HG03575 (cell line): ENCODE measurements at regions not wholly inside any gene's neighbourhood (a gene's known extent, or its start where the extent isn't known, plus 50 kb on each side); places are given as distances from the start of the nearest gene placed in this dataset.

ENCODE experiments used
- ATAC-seq: cut with Tn5 transposase; IDR thresholded peaks from one replicate; pipeline ENCODE4 v1.9.1; 2021; ENCODE audit not compliant: unreplicated experiment, insufficient number of reproducible peaks, low FRiP score; ENCODE audit errors: extremely low read depth

DNA sequence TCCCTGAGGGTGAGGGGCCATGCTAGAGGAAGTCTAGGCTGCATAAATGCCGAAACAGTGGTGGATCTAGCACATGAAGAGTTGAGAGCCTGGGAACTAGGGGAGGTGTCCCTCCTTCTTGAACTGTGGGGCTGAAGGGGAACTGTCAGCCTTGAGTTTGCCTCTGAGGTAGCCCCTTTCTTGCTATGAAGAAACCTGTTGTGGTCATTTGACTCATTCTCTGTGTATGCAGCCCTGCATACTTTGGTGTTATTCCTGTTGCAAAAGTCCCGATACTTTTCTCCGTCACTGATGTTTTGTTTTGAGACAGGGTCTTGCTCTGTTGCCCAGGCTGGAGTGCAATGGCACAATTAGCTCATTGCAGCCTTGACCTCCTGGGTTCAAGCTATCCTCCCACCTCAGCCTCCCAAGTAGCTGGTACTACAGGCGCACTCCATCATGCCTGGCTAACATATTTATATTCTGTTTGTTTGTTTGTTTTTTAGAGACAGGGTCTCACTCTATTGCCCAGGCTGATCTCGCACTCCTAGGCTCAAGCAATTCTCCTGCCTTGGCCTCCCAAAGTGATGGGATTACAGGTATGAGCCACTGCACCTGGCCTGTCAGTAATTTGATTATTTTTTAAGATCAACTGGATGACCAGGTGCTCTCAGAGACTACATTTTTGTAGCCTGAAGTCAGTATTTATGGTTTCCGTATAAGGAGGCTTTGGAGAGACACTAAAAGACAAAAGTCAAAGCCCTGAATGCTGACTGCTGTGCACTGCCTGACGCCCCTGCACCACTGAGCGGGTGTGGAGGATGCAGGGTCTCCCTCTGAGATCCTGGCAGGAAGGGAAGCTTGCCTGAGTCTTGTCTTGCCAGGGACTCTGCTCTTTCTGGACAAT is 86.2 kb upstream of the KCNK12 start:
- ATAC-seq = no peak

DNA sequence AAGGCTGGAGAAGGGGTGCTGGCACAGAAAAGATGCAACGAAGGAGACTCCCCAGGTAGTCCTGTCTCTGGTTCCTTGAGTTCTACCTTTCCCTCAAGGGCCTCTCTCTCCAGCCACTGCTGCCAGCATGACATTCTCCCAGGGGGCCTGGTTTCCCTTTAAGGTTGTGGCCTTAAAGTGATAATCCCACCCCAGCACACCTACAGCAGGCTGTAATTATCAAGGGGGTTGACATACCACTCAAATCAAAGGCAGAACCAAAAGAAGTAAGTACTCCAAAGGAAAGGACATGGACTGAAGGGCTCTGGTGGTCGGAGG is 84.7 kb upstream of the KCNK12 start:
- no peak for ATAC-seq

DNA sequence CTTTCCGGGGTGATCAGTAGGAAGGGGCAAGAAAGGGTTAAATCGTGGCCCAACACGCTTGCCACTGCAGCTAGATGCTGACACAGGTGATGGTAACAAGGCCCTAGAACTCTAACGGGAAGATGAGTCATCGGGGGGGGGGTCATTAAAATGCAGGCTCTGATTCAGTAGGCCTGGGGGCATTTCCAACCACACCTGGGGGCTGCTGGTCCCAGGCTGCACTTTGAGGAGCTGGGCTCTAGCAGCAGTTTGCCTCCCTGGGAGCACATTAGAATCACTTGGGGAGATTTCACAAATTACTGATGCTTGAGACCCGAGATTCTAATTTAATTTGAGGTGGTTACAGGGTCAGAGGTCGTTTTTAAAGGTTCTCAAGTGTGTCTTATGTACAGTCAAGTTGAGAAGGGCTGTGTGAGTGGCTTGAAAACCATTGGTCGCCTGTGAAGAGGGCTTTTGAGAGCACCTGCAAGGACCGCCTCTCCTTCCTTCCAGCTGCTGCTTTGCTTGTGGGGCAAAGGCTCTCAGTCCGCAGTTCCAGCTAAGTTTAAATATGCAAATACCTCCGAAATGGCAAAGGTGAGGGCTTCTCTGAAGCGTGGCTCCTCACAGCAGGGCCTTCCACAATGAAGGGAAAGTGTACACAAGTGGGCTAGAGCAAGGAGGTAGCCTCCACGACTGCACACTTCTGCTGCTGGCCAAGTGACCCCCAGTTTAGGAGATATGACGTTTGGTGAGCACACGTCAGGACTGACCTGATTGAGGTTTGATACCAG is 84.2 kb upstream of the KCNK12 start:
- ATAC-seq = peak; percentile 43

DNA sequence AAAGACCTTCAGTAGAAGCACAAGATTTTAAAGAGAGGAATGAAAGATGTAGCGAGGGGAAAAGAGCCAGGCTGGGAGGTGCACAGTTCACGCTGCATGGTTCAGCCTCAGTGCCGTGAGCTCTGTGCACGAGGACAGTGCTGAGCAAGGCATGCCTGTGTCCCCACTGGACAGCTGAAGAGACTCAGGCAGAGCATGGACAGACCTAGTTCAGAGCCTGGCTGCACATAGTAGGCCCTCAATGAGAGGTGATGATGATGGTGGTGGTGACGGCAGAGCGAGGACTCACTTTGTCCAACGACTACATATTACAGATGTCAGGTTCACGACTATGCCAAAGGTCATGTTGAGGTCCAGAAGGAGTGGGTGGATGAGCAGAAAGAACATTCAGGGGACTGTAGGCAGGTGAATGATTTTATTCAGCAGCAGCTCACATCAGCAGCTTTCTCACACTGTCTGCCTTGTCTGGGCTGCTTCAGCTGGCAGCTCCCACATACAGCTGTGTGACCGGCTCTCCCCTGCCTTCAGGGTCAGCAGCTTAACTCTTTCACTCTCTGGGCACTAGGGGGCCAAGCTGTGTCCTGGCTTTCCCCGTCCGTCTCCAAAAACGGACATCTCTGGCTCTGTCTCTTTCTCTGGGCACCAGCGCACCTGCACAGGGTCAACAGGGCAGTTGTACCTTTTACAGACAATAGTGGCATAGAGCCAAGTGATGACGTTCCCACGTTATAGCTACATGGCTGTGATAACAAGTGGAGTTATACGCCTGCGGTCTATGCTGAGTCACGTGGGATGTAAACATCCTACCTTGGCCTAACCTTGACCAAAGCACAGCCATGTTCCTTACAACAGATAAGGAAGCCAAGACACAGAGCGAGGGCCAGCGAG is 83.4 kb upstream of the KCNK12 start:
- no peak for ATAC-seq

DNA sequence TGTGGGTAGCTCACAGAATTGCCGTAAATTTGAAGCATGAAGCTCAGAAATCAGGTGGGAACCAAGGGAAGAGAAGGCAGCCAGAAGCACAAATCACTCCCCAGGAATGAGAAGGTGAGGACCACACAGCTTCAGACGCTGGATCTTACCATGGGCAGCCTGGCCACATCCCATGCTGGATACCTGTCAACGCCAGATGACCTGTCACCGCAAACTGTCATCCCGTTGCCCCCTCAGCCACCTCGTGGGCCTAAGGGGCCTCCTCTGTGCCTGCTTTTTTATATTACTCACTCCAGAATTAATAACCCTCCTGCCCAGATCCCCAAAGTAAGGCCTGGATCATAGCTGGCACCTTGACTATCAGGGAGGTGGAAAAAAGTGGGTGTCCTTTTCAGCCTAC is 82.3 kb upstream of the KCNK12 start:
- no peak for ATAC-seq

DNA sequence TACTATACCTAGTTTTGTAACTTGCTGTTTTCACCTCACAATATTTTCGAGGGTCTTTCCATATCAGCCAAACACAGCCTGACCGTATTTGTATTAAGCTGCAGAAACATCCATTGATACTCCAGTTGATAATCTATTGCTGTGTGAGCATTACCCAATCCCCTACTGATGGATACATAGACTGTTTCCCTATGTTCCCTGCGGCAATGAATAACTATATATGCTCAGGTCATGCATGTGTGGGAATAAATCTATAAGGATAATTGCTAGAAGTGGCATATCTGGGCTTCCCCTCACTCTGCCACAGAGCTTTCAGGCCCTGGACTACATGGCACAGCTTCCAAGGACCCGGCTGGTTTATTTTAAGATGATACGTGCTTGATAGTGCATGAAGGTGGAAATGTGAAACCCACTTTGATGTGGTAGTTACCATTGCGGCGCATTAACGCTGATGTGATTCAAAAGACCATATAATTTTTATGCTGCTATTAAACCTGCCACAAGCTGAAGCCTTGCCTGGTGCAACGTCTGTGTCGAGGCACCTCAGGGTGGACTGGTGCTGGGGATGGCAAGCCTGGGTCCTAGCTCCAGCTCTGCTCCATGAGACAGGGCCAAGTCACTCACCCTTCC is 81.4 kb upstream of the KCNK12 start:
- ATAC-seq = no peak

DNA sequence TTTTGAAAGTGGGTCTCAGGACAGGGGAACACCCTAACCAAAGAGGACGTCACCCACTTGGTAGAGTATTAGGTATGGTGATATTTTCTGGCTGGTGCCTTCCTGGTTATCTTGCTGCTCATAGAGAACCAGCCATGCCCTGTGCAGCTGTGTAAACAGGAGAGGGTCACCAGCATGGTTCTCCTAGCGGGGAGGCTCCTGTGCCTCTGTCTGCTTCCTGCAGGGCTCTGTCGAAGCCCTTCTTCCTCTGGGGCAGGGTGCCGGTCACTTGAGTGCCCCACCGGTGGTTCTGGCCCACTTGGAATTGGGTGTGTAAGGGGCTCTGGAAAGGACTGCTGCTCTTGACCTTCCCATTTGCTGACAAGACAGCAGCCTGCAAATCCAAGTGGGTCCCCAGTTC is 80.5 kb upstream of the KCNK12 start:
- ATAC-seq = no peak

DNA sequence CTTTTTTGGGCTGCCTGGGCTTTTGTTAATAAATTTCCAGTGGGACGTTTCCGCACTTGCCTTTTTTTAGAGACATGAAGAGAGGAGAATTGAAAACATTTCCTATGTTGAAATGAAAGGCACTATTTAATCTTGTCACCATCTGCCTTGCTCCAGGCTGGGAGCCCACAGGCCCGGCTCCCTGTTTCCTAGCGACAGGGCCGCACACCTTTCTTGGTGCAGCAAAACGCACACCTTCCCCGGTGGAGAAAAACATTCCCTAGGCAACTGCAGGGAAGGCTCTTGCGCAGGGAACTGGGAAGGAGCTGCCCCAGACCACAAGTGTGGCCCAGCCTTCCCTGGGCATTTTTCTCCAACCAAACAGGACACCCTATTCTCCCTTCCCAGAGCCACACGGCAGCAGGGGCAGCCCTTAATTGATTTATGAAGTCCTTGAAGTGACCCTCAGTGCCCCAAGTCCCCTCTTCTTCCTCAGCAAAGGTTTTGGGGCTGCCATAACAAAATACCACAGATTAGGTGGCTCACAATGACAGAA is 79.3 kb upstream of the KCNK12 start:
- no peak for ATAC-seq

DNA sequence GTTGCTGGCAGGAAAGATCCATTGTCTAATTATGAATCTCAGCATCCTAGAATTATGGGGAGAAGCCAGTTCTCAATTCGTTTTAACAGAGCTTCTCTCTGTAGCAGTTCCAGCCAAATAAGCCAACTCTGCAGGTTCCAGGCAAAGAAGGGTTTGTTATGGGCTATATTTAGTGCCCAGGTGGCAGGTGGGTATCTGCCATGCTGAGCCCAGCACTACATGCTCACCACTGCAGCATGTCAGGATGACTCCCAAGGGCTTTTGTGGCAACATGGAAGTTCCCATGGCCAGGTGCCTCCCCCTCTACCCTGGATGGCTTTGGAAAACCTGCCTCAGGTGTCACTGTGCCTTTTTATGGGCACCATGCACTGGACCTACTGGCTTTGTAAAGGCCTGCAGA is 74.5 kb upstream of the KCNK12 start:
- no peak for ATAC-seq

DNA sequence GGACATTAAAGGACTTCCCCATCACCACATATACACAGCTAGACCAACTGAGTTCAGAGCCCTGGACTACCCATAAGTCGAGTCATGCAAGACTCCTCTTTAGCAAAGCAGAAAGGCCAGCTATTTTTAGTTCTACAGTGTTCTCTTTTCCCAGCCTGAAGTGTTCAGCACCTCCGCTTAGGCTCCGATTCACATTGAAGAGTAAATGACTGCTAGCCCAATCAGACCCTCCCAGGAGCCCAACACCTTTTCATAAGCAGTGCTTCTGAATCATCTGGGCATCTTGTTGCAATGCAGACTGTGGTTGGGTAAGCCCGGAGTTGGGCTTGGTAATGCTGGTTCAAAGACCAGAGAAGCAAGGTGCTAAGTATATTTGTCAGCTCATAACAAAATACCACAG is 73.6 kb upstream of the KCNK12 start:
- ATAC-seq = no peak

DNA sequence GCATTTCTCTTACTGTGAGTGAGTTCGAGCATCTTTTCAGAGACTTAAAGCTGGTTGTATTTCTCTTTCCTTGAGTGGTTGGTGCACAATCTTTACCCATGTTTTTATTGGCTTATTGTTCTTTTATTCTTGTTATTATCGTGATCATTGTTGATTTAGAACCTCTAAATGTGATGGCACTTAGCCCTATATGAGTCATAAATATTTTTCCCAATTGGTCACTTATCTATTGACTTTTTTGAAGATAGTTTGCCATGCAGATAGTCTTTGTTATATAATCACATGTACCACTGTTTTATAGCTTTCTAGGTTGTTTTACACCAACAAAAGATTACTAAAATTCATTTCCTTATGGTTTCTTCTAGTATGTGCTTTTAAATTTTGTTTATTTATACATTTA is 70.6 kb upstream of the KCNK12 start:
- ATAC-seq = no peak

DNA sequence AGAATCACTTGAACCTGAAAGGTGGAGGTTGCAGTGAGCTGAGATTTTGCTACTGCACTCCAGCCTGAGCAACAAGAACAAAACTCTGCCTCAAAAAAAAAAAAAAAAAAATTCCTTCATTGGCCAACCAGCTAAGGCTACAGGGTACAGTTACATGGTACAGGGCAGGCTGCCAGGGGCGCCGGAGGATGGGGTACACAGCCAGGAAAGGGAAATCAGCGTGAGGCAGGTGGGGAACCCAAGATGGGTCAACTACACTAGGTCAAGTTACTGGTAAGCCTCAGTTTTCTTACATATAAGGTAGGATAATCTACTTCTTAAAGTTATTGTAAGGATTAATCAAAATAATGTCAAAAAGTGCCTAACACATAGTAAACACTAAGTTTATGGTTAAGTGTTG is 69.6 kb upstream of the KCNK12 start:
- no peak for ATAC-seq

DNA sequence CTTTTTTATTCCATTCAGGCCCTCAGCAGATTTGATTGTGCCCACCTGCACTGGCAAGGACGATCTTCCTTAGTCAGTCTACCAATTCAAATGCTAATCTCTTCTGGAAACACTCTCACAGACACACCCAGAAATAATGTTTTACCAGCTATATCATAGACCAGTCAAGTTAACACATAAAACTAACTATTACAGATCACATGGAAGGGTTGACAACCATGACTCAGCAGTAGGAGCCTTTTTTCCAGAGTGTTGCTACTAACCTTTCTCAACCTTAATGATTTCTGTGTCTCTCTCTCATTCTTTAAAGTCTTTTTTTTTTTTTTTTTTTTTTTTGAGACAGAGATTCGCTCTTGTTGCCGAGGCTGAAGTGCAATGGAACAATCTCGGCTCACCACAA is 68.7 kb upstream of the KCNK12 start:
- ATAC-seq = no peak

DNA sequence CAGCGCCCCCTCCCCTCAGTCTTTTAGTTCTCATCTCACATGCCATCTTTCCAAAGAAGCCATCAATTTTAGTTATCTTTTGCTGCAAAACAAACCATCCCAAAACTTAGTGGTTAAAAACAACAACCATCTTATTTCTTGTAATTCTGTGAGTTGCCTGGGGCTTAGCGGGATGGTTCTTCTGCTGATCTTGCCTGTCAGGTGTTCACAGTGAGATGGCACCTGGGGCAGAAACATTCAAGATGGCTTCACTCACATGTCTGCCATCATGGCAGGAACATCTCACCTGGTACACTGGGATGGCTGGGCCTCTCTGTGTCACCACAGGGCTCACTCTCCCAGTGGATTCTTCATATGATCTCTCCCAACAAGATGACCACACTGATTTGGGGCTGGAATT is 67.6 kb upstream of the KCNK12 start:
- no peak for ATAC-seq

DNA sequence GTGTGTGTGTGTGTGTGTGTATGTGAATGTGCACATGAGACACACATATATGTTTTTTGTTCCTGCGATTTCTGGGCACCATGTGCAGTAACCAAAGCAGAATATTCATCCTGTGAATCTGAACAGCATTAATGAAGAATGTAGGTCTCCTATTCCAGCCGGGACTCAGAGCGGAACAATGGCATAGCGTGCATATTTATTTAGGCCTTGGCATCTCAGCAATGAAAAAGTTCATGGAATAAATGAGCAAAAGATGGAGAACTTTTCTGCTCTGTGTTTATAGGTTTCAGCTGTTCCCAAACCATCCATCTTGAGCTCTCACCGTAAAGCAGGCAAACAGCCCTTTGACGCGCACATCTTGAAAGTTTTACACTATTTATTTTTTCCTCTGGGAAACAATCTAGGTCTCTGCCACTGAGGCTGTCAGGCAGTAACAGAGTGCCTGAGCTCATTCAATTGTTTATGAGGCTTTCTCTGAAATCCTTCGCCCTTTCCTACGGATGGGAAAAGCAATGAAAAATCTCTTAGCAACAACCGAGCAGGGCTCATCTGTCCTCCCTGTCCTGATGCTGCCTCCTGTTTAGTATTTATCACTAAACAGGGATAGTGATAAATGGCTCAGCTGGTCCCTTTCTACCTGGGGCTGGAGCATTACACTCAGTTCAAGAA is 65.9 kb upstream of the KCNK12 start:
- no peak for ATAC-seq

DNA sequence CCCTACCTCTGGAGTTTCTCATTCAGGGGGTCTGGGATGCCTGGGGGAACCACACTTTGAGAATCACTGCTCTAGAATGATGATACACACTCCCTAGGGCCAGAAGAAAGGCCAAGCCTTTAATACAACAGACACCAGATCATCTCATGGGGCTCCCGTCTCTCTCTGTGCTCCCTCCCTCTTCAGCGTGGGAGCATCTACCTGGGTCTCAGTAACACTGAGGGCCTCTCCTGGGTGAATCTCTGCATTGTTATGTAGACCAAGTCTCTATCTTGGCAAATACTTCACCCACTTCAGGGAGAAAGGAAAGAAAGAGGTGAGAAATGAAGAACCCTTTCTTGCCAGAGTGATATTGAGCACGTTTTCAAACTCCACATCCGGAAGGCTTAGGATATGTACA is 65.4 kb upstream of the KCNK12 start:
- no peak for ATAC-seq

DNA sequence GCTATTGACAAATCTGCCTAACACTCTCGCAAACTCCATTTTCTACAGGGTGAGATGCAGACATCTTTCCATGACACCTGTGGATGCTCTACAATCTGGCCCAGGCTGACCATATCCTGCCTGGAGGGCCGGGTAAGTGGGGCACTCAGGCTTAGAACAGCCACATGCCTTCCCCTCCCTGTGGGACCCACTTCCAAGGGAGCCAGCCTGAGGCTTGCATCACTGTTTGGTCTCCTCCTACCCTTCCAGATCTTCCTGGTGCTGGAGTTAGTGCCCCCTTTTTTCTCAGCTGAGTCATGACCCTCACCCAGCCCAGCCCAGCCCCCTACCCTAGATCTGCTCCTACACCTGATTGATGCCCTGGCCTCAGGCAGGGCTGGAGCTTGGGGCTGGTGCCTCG is 62.0 kb upstream of the KCNK12 start:
- ATAC-seq = no peak

DNA sequence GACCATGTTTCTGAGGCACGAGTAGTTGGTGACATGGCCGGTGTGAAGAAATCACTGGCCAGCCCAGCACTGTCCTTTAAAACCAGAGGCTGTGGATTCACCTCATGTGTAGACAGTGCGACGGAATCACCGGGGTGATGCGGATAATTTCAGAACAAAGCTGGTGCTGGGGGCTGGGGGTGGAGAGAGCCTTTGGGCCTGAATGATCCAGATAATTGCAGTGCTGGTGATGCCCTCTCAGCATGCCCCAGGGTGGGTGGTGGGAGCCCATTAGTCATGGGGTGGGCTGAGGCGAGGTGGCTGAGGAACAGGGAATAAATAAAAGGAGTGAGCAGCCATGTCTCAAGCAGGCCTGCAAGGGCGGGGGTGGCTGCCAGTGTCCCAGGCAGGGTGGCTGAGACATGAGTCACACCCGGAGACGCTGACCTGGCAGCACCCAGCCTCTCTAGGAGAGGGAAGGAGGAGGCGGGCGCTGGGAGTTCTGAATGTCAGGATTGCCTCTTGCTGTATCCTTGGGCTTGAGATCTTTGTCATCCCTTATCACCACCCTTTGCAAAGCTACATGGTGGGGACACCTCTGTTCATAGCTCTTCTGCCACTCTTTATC is 61.1 kb upstream of the KCNK12 start:
- ATAC-seq = no peak
